ENCODE measurements at regions not wholly inside any gene's neighbourhood (a gene's known extent, or its start where the extent isn't known, plus 50 kb on each side); places are given as distances from the start of the nearest gene placed in this dataset.

DNA sequence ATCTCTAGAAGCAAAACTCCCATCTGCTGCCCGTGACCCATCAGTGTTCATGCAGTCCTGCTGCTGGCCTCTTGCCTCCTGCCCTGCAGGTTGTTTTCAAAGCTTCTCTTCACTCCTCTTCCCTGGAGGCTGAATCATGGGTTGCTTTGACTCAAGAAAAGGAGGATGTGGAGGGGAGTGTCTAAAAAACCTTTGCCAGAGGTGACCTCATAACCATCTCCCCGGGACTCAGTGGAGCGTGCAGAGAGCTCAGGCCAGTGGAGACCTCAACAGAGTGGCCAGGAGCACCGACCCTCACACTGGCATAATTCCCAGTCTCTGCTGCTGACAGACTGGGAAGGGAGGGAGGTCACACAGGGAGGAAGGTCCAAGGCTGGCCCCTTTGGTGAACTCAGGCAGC lies 60.9 kb upstream of the ITGA11 start (continued):
- TF ChIP-seq, protein P1, sequence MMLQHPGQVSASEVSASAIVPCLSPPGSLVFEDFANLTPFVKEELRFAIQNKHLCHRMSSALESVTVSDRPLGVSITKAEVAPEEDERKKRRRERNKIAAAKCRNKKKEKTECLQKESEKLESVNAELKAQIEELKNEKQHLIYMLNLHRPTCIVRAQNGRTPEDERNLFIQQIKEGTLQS (IDR thresholded peaks at IDR 0.05; ENCODE audit: insufficient read depth, low read depth, low read length) = no peak
- no peak for TF ChIP-seq SIRT6 (IDR thresholded peaks at IDR 0.05; ENCODE audit: low read length)
